GM21717 (cell line): ENCODE measurements at regions not wholly inside any gene's neighbourhood (a gene's known extent, or its start where the extent isn't known, plus 50 kb on each side); places are given as distances from the start of the nearest gene placed in this dataset.
"Not testable (repeated sequence)": the region's sequence is repeated elsewhere in the genome, so short reads cannot be mapped to it uniquely, and the experiment has no call there.

Experiments used
- ATAC-seq: cut with Tn5 transposase; IDR thresholded peaks from one replicate; pipeline ENCODE4 v1.9.1; 2021; ENCODE audit warnings: mild to moderate bottlenecking, moderate library complexity; ENCODE audit not compliant: unreplicated experiment

DNA sequence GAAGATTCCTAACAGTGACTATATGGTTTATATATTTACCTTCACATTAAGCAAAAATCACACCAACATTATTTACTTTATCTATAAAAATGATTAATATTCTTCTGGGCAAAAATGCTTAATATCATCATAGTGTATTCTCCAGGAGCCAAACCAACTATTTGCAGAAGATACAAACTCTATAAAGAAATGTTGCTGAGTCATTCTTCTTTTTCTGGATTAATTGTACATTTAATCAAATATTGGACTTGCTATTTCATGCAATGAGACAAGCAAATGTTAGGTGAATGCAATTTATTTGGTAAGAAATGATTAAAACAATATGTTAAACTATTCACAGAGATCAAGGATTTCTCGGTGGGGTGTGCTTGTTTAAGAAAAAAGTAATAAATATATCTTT lies 1075.8 kb downstream of the PCDH9 start:
- ATAC-seq: no peak

DNA sequence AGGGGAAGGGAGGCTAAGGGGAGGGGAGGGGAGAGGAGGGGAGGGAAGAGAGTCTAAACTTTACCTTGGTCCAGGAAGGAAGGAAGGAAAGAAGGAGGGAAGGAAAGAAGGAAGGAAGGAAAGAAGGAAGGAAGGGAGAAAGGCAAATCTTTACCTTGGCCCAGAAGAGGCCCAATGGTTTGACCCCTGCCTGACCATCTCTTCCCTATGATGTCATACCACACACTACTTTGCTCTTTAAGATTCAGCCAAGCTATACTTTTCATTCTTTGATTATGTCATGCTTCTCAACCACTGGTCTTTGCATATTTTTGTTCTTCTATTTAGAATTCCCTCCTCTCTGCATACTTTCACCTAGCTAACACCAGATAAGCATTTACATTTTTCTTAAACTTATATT lies 1077.5 kb downstream of the PCDH9 start:
- ATAC-seq: no peak

DNA sequence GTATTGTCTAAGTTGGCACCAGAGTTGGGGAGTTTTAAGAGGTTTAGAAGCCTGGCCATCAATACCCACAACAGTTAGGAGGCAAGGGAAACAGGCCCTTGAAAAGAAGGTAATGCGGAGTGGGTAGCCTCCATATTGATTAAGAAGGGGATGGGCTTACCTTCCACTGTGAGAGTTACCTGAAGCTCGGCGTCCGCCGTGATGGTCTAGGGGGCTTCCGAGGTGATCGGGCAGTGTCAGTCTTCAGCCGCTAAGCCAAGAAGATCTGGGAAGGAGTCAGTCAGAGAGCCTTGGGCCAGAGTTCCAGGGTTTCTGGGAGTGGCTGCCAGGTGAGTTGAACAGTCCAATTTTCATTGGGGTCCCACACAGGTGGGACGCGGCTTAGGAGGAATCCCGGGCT lies 1085.8 kb downstream of the PCDH9 start:
- ATAC-seq: not testable (repeated sequence)

DNA sequence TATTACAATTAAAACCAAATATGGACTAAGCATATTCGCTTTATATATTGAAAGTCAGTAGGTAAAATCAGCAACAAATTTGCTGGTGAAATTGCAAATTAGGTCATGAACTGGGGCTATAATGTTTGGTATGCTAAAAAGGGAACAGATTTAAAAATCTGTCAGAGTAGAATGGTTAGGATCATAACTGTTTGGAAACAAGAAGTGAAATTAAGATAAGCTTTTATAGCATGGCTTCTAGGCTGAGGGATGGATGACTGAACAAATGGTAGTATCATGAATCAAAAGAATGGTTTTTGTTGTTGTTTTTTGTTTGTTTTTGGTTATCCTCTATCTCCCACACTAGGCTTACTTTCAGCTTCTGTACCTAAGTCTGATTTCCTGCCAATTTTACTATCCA lies 1090.4 kb downstream of the PCDH9 start:
- peak; percentile 29 for ATAC-seq

DNA sequence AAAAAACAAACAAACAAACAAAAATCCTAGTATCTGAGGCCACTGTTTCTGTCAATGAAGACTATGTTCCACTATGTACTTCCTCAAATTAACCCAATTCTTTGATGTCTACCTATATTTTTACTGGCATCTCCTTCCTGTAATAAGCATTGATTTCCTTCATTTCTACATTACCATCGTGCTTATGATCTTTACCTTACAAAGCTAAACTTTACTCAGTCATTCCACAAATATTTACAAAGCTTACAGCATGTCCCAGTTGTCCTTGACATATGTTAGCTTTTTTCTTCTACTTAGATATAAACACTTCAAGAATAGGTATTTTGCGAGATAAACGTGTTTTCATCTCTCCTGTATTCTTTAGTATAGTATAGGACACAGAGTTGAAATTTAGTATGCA lies 1090.9 kb downstream of the PCDH9 start:
- ATAC-seq: no peak

DNA sequence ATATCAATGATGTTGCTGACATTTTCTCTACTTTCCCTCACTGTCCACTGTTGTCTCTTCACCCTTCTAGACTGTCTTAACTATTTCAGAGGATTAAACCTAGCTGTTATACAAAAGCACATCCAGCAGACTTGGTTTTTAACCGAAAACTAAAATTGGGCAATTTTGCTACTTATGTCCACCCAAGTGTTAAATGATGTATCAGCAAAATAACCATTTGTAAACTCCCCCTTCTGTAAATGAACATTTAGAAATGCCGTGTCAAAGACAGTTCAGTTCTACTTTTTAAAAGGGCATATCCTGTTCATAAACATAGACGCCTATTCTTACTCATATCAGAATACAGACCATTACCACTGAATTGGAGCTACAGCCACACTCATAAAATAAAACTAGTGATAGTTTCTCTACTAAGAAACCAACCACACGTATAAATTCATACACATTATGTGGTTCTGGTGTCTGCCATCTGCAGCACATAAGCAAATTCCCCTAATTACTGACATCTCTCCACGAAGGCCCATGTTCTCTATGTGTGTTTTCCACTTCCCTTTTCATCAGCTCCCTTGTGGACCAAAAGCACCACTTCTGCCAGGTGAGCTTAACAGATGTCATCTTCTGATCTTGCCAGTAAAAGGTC lies 1091.8 kb downstream of the PCDH9 start:
- peak; percentile 93 for ATAC-seq

DNA sequence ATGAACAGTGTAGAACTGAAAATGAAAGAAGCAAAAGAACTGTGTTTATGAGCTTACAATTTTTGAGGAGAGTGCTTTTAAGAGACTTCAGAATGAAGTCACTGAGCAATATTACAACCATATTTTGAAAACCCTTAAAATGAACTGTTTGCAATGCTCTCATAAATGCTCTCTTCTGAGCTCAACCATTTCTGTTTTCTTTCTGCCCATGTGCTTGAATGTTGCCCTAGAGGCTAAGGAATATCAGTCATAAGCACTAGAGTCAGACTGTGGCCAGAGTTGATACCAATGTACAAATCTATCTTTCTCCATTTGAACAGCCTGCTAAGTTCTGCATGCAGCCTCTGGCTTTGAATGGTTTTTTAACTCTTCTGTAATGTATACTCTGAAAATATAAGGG lies 1092.8 kb downstream of the PCDH9 start:
- peak; percentile 37 for ATAC-seq

DNA sequence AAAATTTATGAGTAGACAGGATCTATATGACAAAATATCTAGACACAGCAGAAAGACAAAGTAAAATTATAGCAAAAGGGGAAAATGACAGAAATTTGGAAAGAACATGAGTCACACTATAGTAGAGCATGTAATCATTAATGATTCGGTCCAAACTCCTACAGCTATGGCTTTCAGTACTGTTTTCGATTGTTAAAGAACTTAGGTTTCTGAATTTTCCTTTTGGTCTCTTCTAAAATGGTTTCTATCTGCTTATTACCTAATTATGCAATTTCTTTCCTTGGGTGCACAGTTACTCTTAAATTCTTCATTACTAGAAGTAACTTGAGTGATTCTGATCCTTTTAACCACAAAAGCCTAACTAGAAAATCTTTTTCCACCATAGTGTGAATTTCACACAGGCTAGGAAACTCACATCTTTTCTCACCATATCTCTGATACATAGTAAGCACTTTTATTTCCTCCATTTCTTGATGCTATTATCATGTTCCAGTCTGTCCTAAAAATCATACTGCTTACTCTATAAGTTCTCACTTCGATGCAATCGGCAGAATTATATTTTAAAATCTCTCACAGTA lies 1101.4 kb downstream of the PCDH9 start:
- peak; percentile 91 for ATAC-seq

DNA sequence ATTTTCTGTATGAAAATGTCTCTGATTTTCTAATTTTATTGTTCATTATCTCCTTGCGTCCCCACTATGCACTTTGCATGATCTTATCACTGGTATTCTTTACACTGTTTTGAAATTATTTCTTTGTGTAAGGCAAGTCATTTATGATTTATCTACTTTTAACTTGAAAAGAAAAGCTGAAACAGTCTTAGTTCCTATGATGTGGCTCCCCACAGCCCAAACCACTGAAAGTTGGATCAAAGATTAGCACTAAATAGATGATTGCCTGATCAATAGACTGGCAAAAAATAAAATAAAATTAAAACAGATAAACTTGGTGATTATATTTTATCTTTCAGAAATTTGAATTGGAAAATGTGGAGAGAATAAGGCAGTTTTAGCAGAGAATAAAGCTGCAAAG lies 1101.9 kb downstream of the PCDH9 start:
- peak; percentile 18 for ATAC-seq

DNA sequence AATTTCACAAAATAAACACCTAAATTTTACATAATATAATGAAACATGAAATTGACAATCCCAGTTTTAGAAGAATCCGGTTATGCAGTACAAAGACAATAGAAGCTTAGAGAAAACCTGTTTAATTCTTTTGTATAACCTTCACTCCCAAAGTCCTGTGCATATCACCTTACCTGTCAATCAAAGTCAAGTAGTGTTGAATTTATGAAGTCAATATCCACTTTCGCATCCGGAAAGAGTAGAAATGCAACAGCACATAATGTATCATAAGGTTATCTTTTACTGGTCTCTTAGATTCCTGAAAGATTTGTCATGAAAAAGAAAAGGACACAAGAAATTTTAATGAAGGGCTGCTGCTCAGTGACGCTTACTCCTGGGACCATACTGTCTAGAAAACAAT lies 1112.6 kb downstream of the PCDH9 start:
- no peak for ATAC-seq

DNA sequence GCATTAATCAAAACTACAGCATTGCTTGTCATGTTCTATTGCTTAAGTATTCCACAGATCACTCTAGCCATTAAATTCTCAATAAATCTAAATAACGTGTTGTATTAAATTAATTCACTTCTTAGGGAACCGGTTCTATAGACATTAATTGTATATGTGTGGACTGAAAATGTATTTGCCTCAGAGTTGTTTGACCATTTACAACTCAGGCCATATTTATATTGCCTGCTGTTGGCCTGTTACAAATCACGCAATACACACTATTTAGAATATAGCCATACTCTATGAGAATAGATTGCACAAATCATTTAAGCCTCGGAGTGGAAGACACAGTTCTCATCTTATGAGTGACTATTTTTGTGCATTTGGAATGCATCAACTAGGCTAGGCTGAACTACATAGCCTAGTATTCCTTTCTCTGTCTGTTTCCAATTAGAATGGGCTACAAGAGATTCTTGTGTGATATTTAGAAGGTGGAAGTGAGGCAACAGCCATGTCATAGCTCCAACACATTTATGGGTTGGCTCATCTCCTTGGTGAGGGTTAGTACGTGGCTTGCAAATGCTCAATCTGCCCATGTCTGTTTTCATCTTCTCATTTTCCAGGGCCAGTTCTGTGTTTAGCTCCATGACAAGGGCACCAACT lies 1116.1 kb downstream of the PCDH9 start:
- no peak for ATAC-seq

DNA sequence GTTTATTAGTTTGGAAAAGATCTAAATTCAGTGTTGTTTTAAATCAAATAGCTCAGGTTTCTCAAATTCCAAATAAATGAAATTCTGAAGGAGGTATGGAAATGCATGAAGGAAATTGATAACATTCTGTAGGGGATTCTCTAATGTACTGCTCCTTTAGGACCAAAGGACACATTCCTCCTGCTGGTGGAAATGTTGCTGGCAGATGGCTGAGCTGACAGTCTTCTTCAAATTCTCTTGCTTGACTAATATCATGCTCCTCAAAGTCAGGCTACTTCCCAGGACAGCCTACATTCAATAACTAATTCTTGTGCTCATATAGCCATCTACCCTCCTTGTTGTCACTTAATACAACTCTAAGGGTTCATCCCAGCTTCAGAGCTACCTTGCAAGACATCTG lies 1118.5 kb downstream of the PCDH9 start:
- no peak for ATAC-seq

DNA sequence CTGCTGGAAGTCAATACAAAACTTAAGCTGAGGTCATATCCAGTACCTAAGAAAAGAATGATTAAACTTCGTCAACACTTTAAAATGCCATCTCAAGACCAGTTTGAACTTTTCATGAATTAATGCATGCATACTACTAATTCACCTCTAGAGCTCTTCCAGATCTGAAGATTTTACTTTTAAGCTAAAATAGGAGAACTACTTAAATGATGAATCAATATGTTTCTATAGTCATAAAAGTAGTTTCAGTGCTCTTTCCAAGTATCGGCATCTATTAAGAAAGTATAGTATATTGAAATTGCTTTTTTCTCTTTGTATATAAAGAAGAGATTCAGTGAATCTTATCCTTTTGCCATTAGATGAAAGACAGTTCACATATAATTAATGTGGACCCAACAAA lies 1123.9 kb downstream of the PCDH9 start:
- no peak for ATAC-seq

DNA sequence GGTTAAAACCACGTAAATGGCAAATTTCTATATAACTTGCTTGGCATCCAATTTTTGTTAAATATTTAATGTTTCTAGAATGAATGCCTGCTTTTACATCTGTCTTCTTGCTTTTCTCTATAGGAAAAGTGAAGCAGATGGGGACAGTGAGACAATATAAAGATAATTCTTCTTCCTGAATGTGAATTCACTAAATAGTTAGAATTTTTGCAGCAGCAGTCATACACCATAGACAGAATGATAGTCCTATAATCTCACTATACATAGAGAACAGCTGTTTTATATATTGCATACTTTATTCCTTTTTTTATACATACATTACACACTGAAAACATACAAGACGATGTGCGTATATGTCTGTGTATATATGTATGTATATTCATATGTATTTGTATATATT lies 1127.3 kb downstream of the PCDH9 start:
- no peak for ATAC-seq

DNA sequence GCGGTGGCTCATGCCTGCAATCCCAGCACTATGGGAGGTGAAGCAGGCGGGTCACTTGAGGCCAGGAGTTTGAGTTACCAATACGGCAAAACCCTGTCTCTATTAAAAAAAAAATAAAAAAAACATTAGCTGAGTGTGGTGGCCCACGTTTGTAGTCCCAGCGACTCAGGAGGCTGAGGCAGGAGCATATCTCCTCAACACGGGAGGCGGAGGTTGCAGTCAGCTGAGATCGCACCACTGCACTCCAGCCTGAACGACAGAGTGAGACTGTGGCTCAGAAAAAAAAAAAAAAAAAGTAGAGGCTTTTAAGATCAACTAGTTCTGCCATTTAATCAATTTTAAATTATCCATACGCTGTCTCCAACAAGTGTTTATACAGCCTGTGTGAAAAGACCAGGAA lies 1130.3 kb downstream of the PCDH9 start:
- no peak for ATAC-seq

DNA sequence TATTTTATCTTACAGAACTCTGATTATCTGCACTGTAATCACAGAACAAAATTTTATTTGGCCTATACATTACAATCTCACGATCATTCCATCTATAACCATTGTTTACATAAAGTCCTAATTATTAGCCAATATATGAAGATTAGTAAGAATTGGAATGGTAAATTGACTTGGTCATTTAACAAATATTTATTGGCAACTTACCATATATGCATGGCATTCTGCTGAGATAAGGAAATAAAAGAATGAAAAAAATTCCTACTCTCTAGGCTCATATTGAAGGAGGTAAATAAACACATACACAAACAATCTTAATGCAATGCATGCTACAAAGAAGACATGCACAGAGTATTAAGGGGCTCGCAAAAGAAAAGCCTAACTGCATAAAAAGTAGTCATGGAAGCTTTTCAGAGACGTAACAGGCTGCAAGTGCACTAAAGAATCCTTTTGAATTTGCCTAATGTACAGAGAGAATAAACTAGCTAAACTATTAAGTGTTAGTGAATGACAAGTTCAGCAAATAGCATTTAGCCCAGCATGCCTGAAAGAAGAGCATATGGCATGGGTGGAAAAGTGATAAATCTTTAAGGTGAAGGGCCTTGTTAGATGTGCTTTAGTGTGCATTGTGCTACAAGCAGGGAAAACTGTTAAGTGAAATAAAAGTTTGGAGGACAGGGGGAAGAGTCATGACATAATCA lies 1131.1 kb downstream of the PCDH9 start:
- no peak for ATAC-seq

DNA sequence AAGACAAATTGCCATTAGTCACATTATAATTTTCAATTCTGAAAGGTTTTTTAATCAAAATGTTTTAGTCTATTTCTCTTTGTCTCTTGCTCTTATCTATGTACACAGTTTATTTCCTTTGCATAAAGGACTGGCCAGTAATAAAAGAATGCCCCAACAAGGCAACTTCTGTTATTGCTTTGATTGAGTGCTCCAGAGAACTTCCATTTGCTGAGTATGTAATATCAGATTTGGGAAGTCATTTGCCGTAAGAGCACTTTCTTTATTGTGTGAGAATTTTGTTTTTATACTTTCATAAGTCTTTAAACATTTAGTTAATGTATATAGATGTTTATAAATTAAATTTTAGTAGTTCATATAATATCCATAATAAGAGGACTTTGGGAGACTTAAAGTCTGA lies 1140.4 kb downstream of the PCDH9 start:
- no peak for ATAC-seq

DNA sequence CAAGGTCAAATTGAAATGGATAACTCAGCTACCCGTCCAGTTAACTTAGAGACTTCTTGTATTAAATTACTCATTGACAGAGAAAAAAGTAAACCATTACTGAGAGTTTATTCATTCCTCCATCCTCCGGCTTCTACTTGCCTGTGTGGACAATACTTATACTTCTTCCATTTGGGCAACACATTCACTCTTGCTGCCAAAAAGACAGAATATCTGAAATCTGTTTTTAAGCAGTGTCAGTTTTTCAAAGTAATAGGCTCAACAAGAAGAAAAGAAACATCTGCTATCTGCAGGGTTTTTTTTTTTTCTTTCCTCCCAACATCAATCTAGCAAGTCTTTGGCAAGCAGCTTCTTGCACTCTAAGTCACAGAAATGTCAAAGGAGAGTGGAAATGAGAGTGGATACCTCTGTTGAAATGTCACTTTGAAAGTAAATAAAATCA lies 1142.8 kb downstream of the PCDH9 start:
- no peak for ATAC-seq

DNA sequence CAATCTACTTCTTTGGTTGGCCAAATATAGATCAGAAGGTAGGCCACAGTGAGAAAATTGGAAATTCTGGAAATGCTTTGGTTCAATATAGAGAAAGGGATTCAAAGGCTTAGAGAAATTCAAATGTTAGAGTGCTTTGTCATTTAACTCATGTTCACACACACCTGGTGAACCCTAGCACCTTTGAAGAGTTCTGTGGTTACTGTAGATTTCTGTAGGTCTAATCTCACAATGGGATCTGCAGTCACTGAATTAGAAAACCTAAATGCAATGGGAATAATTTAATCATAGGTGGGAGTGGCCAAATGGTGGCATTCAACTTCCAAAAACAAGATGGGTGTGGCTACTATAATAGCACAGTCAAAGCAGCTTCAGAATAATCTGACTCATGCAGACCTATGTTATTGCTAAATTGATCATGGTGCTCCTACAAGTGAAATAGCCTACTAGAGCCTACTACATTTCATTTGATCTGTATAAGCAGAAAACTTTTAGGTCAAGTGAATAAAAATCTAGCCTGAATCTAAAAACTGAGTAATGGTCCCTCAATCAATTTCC lies 1152.9 kb downstream of the PCDH9 start:
- ATAC-seq: no peak

DNA sequence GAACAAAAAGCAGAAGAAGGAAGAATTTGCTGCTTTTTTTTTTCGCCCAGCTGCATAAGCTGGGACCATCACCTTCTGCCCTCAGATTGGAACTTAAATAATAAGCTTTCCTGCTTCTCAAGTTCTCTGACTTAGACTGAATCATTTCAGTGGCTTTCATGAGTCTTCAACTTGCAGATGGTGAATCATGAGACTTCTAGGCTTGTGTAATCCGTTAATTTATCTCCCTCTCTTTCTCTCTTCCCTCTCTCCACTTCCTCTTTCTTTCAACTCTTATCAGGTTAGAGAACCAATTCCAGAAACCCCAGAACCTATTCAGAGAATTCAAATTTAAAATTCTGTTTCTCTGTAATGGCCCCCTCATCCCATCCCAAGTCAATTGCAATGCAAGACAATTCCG lies 1153.7 kb downstream of the PCDH9 start:
- ATAC-seq: no peak

DNA sequence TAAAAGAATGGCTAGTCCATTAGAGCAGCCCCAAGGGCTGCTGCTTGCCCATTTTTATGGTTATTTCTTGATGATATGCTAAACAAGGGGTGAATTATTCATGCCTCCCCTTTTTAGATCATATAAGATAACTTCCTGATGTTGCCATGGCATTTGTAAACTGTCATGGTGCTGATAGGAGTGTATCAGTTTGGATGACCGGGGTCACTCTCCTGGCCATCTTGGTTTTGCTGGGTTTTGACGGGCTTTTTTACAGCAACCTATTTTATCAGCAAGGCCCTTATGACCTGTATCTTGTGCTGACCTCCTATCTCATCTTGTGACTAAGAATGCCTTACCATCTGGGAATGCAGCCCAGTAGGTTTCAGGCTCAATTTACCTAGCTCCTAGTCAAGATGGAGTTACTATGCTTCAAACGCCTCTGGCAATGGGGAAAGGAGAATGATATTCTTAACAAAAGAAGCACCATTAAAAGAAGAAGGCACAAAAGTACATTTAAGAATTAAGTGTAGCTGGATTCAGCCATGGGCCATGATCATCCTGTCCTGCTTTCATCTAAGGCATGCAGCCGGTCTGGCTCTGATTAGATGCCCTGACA lies 1156.0 kb downstream of the PCDH9 start:
- no peak for ATAC-seq
